ENCODE measurements at regions not wholly inside any gene's neighbourhood (a gene's known extent, or its start where the extent isn't known, plus 50 kb on each side); places are given as distances from the start of the nearest gene placed in this dataset.

DNA sequence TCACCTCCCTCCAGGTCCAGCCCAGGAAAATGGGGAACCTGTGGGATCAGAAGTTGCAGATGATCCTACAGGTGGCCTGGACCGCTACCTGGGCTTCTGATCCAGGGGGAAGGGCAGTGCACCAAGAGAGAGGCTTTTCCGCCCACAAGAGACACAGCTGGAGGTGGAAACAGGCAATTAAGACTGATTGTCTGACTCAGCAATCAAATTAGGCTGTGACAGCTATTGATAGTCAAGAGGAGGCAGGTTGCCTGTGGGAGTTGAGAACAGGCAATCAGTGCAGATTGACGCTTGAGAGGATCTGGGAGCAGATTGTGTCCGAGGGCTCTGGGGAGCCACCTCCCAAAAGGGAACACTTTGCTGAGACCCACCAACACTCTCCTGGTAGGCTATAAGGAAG is 71.1 kb upstream of the SLC44A1 start:
- no peak overlapping the region for H3K27ac ChIP-seq
- H3K4me3 ChIP-seq, result no peak overlapping the region
- DNase-seq (ENCODE audit: low spot score in 2 of 2), result no peak
- no peaks in the 10 kb centered on the region for H3K4me1 ChIP-seq
- 93% methylated on average over 4 of the region's 4 CpGs for whole genome bisulfite sequencing
- TF ChIP-seq POLR2AphosphoS5 (IDR thresholded peaks at IDR 0.05), result no peak
- no peak for TF ChIP-seq POLR2A (IDR thresholded peaks at IDR 0.05)
- no peak for TF ChIP-seq EP300 (IDR thresholded peaks at IDR 0.05)
- TF ChIP-seq, protein P1, sequence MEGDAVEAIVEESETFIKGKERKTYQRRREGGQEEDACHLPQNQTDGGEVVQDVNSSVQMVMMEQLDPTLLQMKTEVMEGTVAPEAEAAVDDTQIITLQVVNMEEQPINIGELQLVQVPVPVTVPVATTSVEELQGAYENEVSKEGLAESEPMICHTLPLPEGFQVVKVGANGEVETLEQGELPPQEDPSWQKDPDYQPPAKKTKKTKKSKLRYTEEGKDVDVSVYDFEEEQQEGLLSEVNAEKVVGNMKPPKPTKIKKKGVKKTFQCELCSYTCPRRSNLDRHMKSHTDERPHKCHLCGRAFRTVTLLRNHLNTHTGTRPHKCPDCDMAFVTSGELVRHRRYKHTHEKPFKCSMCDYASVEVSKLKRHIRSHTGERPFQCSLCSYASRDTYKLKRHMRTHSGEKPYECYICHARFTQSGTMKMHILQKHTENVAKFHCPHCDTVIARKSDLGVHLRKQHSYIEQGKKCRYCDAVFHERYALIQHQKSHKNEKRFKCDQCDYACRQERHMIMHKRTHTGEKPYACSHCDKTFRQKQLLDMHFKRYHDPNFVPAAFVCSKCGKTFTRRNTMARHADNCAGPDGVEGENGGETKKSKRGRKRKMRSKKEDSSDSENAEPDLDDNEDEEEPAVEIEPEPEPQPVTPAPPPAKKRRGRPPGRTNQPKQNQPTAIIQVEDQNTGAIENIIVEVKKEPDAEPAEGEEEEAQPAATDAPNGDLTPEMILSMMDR (IDR thresholded peaks at IDR 0.05), result no peak
- H3K36me3 ChIP-seq, result no peaks in the 10 kb centered on the region
- H3K27me3 ChIP-seq, result no peaks in the 10 kb centered on the region
- H3K9me3 ChIP-seq, result no peaks in the 10 kb centered on the region

DNA sequence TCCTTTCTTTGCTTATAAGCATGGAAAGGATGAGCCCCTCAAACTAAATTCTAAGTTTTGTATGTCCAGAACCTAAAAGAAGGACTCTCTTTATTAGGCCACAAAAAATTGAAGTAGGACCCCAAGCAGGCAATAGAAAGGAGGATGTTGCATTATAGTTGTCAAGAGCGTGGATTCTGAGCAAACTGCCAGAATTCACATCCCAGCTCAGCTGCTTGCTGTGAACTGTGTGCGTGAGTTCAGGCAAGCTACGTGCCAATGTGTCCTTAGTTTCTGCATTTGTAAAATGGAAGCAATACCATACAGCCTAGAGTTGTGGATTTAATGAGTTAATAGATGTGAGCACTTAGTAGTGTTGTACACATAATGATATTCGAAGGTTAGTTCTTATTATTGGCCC is 70.6 kb upstream of the SLC44A1 start:
- H3K4me1 ChIP-seq, result no peaks in the 10 kb centered on the region

DNA sequence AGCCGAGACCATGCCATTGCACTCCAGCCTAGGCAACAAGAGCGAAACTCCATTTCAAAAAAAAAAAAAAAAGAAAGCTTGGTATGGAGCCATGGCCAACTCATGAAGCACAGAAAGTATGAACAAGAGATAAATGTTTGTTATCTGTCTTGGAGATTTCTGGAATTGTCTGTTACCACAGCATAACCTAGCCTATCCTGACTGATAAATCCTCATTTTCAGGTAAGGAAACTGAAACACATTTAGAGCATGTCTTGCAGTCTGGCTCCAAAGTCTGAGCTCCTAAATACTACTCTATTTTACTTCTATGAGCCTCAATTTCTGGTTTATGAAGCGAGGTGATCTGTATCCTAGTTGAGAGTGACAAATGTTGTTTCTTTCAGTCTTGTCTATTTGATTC is 68.3 kb upstream of the SLC44A1 start:
- TF ChIP-seq POLR2AphosphoS5 (IDR thresholded peaks at IDR 0.05), result no peak
- no peak for TF ChIP-seq EP300 (IDR thresholded peaks at IDR 0.05)
- TF ChIP-seq POLR2A (IDR thresholded peaks at IDR 0.05), result no peak
- TF ChIP-seq, protein P1 (IDR thresholded peaks at IDR 0.05), result no peak
- 95% methylated on average over 3 of the region's 3 CpGs for WGBS

More for the DNA sequence above, 70.6 kb upstream of the SLC44A1 start:
- H3K9me3 ChIP-seq, result no peaks in the 10 kb centered on the region
- 88% methylated on average over 4 of the region's 4 CpGs for WGBS
- no peaks in the 10 kb centered on the region for H3K36me3 ChIP-seq
- H3K27ac ChIP-seq, result no peak overlapping the region
- no peak overlapping the region for H3K4me3 ChIP-seq
- no peak for DNase-seq (ENCODE audit: low spot score in 2 of 2)
- no peaks in the 10 kb centered on the region for H3K27me3 ChIP-seq
- TF ChIP-seq EP300 (IDR thresholded peaks at IDR 0.05) (no peak), POLR2AphosphoS5 (IDR thresholded peaks at IDR 0.05) (no peak), POLR2A (IDR thresholded peaks at IDR 0.05) (no peak)
- TF ChIP-seq, protein P1 (IDR thresholded peaks at IDR 0.05), result no peak

DNA sequence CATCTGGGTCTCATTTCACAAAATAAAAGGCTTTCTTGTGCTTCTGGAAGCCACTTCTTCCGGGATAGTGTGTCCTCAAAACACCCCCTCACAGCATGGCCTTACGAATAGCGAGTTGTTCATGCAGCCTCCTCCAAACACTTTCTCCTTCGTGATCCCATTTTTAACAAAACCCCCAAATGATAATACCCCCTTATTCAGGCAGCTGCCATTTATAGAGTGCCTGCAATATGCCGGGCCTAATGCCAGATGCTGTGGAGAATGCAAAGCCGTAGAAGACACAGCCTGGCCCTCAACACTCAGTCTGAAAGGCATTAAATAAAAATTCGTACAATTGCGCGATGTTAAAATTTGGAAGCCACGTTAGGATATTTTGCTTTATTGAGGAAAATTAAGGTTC is 66.4 kb upstream of the SLC44A1 start:
- Histone ChIP-seq H3K4me1 (no peaks in the 10 kb centered on the region), H3K9me3 (no peaks in the 10 kb centered on the region), H3K27me3 (no peaks in the 10 kb centered on the region), H3K27ac (no peak overlapping the region), H3K36me3 (no peaks in the 10 kb centered on the region), H3K4me3 (no peak overlapping the region)
- 75% methylated on average over 10 of the region's 10 CpGs for WGBS
- DNase-seq (ENCODE audit: low spot score in 2 of 2), result no peak
- TF ChIP-seq EP300 (IDR thresholded peaks at IDR 0.05), result no peak
- TF ChIP-seq POLR2A (IDR thresholded peaks at IDR 0.05), result no peak
- no peak for TF ChIP-seq POLR2AphosphoS5 (IDR thresholded peaks at IDR 0.05)
- TF ChIP-seq, protein P1 (IDR thresholded peaks at IDR 0.05), result no peak

More for the DNA sequence above, 68.3 kb upstream of the SLC44A1 start:
- H3K4me1 ChIP-seq, result no peaks in the 10 kb centered on the region
- no peak for DNase-seq (ENCODE audit: low spot score in 2 of 2)
- no peaks in the 10 kb centered on the region for H3K9me3 ChIP-seq
- no peak overlapping the region for H3K4me3 ChIP-seq
- no peaks in the 10 kb centered on the region for H3K27me3 ChIP-seq
- no peak overlapping the region for H3K27ac ChIP-seq
- no peaks in the 10 kb centered on the region for H3K36me3 ChIP-seq

DNA sequence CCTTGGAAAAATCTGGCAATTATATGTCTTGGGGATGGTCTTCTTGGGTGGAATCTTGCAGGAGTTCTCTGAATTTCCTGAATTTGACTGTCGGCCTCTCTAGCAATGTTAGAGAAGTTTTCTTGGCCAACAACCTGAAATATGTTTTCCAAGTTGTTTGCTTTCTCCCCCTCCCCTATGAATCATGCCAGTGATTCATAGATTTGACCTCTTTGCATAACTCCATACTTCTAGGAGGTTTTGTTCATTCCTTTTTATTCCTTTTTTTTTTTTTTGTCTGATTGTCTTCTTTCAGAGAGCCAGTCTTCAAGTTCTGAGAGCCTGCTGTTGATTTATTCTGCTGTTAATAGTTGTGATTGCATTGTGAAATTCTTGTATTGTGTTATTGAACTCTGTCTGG is 56.7 kb upstream of the SLC44A1 start:
- Histone ChIP-seq H3K4me1 (no peaks in the 10 kb centered on the region), H3K27ac (no peak overlapping the region), H3K9me3 (no peaks in the 10 kb centered on the region), H3K27me3 (no peaks in the 10 kb centered on the region), H3K4me3 (no peak overlapping the region), H3K36me3 (no peaks in the 10 kb centered on the region)
- 37% methylated on average over 1 of the region's 1 CpG for WGBS
- TF ChIP-seq POLR2A (IDR thresholded peaks at IDR 0.05) (no peak), POLR2AphosphoS5 (IDR thresholded peaks at IDR 0.05) (no peak), EP300 (IDR thresholded peaks at IDR 0.05) (no peak)
- TF ChIP-seq, protein P1 (IDR thresholded peaks at IDR 0.05), result no peak
- no peak for DNase-seq (ENCODE audit: low spot score in 2 of 2)

Measured in suprapubic skin (tissue), 4 donors.